Stimulated activated CD8-positive, alpha-beta memory T cell treated with anti-CD3 and anti-CD28 coated beads, Interleukin-12 subunit alpha, Interleukin-12 subunit beta, amount 100 ng/mL, for 24 hours (primary cell): ENCODE measurements at regions not wholly inside any gene's neighbourhood (a gene's known extent, or its start where the extent isn't known, plus 50 kb on each side); places are given as distances from the start of the nearest gene placed in this dataset.
A peak's percentile ranks its signal among the peaks of the same experiment; 100 is the strongest.

Experiments used
- DNase-seq: peaks from one replicate; pipeline ENCODE4 v3.0.0-alpha.2; 2020; ENCODE audit errors: extremely low read depth

DNA sequence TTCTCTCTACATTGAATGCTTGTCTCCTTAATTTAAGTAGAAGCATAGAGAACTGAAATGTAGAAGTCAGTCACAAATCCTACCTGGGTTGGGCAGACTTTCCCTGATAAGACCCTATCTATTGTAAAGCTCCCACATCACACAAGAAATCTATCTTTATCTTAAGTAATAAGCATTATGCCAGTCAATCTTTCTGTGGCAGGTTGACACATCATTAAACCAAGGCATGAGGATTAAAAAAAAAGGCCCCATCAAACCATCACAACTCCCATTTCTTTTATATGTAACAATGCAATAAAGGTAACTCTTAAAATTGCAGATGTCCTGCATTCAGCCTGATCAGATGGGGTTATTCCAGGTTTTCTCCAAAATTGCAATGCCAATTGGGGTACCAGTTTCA, 311.8 kb downstream of the TOX3 start:
- DNase-seq: no peak

DNA sequence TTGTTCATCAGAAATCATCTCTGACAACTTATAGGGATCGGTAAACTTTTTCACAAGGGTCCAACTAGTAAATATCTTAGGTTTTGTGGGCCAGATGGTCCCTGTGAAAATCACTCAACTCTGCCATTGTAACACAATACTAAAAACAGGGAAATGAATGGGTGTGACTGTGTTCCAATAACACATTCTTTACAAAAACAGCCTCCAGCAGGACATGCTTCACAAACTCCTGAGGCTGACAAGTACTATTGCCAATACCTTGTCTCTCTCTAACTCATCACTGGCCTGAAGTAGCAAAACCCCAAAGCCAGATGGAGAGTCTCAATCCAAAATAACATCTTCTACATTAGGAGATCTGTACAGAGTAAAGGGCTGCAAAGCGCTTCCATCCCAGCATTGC, 312.3 kb downstream of the TOX3 start:
- DNase-seq: no peak

DNA sequence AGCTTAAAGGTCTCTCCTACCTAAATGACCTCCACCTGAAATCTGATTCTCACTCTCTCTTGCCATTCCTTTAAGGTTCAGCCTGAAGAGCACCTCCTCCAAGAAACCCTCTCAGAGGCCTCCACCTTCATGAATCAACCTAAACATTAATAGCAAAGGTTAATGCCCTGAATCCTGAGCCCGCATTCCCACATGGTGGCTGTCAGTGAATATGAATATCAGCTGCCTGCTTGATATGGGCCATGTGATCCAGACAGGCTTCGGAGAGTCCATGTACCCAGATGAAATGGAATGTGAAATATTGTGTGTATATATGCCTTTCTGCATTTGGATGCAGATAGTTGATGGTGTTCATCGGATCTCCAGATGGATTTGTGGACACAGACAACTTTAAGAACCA, 317.5 kb downstream of the TOX3 start:
- no peak for DNase-seq

DNA sequence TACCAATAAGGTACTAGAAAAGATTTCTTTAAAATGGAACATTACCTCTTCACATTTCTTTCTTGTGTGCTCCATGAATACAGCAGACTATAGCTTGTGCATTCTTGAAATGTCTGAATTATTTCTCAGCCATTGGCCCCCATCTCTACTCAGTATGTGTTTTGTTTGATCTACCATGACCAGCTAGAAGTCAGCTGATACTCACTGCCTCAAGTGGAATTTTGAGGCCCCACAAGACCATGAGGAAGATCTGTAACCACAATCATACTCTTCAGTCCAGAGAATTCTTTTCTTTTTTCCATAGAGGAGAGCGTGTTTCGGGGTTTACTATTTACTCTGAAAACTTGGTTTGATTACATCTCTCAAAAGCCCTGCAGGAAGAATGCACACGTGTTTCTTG, 319.1 kb downstream of the TOX3 start:
- DNase-seq: no peak

DNA sequence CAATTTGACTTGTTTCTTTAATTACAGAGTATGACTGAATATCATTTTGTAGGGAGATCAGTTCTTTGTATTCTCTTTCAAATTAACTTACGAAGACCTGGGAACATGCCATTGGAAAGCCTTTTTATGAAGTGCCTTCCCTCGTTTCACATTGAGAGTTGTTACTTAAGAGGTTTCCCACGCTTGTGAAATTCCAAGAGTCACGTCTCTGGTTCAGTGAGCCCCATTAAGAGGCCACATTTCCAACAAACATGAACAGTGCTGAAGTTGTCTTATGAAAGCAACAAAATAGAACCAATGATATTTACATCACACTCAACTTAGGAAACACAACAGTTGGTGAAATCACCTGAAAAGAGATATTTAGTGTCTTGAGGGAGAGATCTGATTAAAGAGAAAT, 334.1 kb downstream of the TOX3 start:
- no peak for DNase-seq

DNA sequence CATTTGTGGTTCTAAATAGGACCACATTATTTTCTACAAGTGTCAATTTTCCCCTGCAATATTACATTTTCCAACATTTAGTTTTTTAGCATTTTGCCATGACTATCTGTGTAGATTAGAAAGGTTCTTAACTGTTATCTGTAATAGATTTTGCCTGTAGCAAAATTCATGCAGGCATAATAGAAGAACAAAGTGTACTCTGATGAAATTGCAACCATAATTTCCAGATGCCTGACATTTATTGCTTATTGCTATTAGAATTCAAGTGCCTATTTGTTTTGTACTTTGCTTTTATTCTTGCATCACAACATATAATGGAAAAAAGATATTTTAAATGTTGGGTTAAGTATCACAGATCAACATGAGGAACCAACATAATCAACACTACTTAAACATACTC, 337.7 kb downstream of the TOX3 start:
- no peak for DNase-seq

DNA sequence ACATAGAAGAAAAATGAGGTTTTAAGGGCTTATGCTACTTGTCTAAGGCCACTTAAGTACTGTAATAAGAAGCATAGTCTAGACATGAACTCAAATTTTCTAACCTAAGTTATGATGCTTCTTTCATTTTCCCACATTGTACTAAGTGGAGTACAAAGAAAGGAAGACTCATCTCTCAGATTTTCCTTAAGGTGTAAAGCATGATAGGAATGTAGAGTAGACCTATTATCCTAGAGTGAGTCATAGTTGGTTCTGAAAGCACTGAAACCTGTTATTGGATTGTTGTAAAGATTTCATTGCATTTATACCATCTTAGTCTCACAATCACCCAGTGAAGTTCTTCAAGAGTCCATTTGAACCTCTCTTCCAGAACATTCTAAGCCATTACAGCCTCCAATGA, 343.8 kb downstream of the TOX3 start:
- no peak for DNase-seq

DNA sequence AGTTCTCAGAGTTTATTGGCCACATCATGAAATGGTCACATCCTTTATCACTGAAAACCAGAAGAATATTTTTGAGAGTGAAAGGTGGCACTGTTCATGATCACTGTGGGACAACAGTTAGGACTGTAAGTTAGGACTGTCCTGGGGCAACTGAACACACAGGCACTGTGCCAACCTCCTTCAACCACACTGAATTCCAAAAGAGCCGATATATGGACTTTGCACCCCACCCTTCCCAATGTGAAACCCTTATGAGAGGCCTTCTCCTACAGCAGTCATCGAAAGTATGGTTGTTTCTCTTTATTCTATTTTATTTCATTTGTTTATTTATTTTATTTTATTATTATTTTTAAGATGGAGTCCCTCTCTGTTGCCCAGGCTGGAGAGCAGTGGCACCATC, 353.5 kb downstream of the TOX3 start:
- no peak for DNase-seq

DNA sequence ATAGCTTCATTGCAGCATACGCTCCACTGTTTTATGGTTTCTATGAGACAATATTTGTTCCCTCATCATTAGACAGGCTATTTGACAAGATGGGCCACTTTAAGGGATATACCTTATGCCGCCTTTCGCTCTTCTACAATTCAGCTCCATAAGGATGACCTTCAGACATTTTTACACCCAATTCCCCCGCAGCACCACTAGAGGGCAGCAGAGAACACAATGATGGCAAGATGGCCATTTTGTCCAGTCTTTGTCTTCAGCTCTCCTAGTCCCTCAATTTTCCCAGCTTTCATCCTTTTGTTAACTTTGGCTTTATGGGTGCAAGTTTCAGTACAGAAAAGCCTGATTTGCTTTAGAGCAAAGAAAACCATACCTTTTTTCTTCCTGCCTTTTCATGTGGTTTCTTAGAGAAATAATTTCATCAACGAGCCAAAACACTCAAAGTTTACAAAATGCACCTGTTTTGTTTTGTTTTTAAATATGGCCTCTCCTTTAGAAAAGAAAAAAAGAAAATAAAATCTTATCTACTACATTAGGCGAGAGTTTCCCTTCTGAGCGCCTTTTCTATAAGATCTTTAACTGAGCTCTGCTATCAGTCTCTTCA, 355.3 kb downstream of the TOX3 start:
- peak; percentile 8 for DNase-seq

DNA sequence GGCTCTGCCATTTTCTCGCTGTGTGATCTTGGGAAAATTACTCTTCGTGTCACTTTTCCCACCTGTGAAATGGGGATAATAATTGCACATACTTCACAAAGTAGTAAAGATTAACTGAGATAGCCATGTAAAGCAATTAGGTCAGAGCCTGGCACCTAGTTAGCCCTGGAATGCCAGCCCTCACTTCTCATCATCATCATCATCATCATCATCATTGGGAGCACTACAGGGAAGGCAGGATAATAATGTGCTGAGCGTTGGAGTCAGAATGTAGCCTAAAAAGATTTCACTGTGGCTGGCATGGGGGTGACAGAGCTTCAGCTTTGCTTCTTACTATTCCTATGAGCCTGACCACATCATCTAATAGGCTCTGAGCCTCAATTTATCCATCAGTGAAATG, 362.6 kb downstream of the TOX3 start:
- DNase-seq: no peak

DNA sequence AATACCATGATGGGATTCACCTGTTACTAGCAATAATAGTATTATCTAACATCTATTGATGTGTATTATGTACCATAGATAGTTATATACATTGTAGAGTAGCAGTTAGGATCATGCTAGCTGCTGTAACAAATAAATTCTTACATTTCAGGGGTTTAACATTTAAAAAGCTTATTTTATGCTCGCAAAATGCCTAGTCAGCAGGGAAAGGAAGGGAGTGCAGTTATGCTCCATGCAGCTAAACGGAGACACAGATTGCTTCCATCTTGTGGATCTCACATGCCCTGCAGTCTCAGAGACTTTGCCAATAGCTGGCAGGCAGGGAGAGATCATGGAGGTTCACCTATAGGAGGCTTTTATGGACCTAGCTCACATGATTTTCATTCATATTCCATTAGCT, 364.1 kb downstream of the TOX3 start:
- DNase-seq: no peak

DNA sequence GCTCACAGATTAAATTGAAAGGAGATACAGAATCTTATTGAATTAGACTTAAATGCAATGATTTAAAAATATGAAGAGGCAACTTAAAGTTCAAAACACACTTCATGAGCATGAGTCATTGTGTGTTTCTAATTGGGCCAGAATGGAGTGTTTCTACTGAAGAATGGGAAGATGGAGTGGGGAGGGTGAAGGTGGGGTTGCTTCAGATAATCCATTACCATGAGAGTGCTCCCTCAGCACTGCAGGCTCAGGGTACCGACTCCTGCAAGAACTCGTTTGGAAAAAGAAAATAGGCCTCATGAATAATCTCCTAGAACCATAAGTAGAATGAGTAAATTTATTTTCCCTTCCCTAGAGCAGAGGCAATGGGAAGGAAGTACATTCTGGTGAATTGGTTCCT, 372.8 kb downstream of the TOX3 start:
- DNase-seq: no peak

DNA sequence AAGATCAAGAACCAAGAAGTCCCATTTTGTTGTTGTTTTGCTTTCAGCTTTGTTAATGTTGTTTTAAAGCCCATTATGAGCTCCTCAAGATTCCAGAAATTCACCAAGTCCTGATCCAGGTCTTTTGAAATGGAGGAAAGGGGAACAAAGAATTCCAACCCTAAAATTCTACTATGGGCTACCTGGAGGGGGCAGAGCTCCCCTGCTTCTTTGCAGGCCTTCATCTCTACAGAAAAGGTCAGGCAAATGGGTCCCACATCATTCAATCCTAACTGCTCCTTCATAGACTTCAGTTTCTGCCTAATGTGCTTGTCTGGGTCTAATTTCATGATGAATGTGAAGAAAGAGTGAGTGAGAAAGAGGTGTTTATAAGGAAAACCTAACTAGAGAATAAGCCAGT, 375.5 kb downstream of the TOX3 start:
- DNase-seq: no peak

DNA sequence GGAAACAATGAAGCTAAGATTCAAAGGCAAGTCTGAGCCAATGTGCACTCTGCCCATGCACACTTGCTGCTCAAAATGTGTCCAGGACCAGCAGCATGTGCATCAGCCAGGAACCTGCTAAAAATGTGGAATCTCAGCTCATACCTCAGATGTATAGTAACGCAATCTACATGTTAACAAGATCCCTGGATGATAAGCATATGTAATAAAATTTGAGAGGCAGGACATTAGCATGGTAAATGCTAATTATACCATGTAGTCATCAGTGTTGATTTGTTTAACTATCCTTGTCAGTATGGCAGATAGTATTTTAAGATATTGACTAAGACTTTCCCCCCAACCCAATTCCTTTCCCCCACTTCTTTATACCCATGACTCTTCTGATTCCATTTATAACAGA, 379.6 kb downstream of the TOX3 start:
- DNase-seq: no peak

DNA sequence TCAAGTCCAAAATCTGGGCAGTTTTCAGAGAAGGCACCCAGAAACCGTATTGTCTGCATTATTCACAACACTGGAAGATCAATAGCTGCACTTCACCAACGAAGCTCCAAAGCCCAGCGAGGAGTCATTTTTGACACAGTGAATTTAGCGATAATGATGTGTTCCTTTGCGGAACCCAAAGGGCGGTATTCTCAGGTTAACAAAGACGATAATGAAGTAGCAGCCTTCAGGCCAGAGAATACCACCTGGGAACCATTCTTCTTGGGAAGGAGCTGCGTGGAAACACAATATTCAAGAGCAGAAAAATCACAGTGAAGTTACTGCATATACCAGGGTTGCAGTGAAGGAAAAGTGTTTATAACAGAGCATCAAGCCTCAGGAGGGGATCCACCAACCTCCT, 381.0 kb downstream of the TOX3 start:
- DNase-seq: no peak

DNA sequence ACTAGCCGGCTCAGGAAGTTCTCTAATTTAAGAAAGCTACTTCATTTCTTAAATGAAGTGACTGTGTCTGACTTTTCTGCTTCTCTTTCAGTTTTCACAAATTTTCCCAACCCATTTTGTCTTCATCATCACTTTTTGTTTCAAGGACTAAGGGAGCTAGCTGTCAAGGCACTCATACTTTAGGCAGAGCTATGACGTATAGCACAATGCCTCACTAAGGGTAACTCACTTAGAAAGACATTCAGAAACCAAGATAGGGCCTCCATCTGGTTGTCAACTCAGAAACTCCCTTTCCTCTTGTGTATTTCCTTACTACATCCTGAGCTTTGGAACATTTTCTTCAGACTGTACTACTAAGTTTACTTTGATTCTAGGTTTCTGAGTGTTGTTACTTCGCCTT, 397.9 kb downstream of the TOX3 start:
- DNase-seq: no peak

DNA sequence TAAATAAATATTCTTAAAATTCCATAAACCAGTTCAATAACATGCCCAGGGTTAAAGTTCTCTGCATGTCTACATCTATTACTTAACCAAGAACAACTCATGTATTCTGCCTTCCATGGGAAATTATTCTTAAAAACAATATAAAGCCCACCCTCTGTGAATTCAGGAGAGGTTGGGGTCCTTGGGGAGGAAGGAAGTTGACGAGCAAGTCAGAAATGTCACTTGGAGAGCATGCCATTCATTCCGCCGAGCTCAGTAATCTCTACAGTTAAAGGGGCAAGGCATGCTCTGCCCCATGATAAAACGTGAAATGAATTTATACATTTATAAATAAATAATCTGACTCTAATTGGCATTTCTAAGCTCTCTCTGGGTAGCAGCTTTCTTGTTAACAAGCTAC, 405.1 kb downstream of the TOX3 start:
- DNase-seq: no peak

DNA sequence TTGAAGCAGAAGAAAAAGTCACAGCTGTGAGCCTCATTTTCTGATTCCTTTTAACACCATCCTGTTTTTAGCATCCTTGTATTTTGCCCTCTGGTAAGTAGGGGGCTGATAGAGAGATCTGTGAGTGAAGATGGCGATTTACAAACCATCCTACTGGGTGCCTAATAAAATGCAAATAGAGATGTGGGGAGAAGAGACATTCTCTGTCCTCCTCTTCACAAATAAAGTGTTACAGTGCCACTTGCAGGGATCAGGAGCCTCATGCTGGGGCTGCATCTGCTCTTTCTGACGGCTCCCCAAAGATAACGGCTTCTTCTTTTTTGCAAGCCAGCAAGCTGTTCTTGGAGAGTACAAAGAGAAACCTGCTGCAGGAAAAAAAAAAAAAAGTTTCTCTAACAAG, 418.6 kb downstream of the TOX3 start:
- DNase-seq: no peak

DNA sequence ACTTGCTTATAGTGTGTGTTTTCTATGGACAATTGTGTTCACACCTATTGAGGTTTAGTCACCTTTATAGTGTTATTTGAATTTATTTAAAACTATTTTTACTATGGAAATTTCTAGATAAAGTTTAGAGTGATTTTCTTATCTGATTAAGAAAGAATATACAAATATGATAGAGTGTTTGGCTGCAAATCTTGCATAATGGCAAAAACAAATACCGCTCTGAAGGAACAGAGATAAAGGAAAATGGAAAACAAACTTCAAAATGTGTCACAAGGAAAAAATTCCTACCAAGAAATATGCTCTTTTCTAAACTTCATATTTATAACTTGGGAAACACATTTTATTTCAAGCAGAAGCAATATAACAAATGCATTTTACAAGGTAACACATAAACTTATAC, 423.1 kb downstream of the TOX3 start:
- no peak for DNase-seq

DNA sequence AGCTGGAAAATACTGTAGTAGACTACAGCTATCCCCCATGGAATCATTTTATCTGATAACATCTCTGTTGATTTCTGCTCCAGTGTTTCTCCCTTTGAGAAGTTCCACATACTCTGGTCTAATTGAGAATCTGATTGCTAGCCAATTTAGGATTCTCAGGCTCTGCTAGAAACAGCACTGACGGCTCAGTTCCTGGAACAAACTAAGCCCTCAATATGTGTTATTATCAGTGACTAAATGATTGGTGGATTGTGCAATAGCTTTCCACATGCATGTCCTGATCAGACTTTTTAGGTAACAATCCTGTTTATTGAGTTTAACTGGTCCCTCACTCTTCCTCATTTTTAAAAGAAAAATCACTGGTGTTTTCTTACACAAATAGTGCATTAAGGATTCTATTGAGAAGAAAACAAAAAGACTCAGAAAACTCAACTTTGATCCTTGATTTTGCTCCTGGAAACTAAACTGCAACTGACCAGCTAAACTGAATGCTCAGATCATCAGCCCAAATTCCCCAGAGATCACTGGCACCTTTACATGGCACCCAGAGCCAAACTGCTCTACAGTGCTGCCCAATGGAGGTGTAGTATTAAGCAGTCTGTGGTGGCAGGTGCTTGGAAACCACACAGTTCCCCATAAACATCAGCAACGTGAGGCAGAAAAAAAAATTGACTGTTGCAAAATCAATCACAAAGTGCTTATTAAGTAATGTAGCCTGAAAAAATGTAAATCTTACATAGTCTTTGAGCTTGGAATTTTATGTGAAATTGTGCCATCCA, 423.7 kb downstream of the TOX3 start:
- DNase-seq: no peak

DNA sequence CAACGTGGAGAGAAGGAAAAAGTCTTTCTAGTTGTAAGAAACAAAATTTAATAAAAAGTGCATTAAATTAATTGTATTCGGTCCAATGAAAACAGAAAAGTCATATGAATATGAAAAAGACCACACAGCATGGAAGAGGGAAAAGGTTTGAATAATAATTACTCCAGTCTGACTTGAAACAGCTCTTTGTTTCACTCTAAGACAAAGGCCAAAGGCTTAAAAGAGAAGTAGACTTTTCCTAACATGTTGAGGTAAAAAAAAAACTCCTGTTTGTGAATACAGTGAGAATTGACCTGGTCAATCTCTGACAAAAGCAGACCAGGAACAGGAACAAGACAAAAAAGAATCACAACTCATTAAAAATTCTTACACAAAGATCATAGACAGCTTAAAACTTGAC, 429.8 kb downstream of the TOX3 start:
- DNase-seq: no peak

DNA sequence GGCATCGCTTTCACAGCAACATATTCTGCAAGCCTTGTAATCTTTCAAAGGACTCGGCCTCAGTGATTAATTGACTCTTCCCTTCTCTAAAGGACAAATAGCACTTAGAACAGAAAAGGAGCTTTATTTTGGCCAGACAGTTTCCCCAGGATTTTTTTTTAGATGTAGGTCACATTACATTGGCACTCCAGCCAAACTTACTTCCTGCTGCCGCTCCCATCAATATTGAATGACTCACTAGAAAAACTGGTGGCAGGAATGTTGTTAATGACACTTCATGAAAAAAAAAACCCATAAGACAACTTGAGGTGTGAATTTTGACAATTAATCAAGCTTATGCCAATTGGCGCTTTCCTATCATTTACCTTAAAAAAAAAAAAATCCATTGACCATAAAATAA, 432.6 kb downstream of the TOX3 start:
- DNase-seq: no peak

DNA sequence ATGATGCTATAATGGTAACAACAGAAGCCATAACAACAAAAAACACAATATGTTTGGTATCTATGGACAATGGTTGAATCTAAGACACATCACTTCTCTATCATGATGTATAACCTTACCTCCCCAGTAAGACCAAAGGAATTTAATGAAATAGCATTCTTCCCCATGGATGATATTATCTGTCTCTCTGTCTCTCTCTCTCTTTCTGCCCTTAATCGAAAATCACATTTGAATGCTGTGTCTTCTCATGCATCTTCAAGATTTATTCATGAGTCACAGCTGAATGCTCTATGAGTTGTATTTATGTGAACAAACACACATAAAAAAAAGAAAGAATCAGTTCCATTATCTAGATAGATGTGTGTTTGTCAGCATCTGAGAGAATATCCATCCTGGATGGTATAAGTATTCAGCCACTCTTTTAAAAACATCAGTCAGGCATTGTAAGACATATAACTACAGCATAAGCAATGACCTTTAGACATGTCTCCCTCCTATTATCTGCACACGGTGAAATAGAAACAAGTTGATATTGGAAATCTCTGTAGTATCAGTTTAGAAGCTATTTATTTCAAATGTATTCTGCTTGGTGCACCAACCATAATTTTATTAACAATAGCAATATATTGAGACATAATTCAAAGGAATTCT, 433.3 kb downstream of the TOX3 start:
- DNase-seq: no peak
